SH-SY5Y (cell line): ENCODE measurements at regions not wholly inside any gene's neighbourhood (a gene's known extent, or its start where the extent isn't known, plus 50 kb on each side); places are given as distances from the start of the nearest gene placed in this dataset.

Experiments
- GATA2 ChIP-seq: IDR thresholded peaks from 2 replicates; pipeline ENCODE4 v1.6.1; 2011; ENCODE audit warnings: mild to moderate bottlenecking, low read depth, low read length
- GATA3 ChIP-seq: IDR thresholded peaks from 2 replicates; pipeline ENCODE4 v1.6.1; 2011; ENCODE audit warnings: low read depth, mild to moderate bottlenecking, low read length, moderate library complexity

GRCh38 chr12:107622001-107622400 is 63.6 kb upstream of the PWP1 start:
- TF ChIP-seq GATA3, result no peak
- TF ChIP-seq GATA2, result no peak
